NT2/D1 (cell line): ENCODE measurements at regions not wholly inside any gene's neighbourhood (a gene's known extent, or its start where the extent isn't known, plus 50 kb on each side); places are given as distances from the start of the nearest gene placed in this dataset.

ENCODE experiments used
- SUZ12 ChIP-seq: IDR thresholded peaks from 2 replicates; pipeline ENCODE4 v1.6.1; 2011; ENCODE audit not compliant: insufficient read length, insufficient read depth; ENCODE audit errors: extremely low read depth
- YY1 ChIP-seq: IDR thresholded peaks from 2 replicates; pipeline ENCODE4 v1.6.1; 2011; ENCODE audit not compliant: insufficient read length, insufficient read depth
- ZNF274 ChIP-seq: IDR thresholded peaks from 2 replicates; pipeline ENCODE4 v1.6.1; 2011; ENCODE audit warnings: mild to moderate bottlenecking, low read depth, low read length

- TF ChIP-seq ZNF274 (no peak), SUZ12 (no peak), YY1 (no peak)
These were observed 264.0 kb downstream of the PIK3R1 start for GRCh38 chr5:68479524-68479923.
